ENCODE measurements at regions not wholly inside any gene's neighbourhood (a gene's known extent, or its start where the extent isn't known, plus 50 kb on each side); places are given as distances from the start of the nearest gene placed in this dataset.

DNA sequence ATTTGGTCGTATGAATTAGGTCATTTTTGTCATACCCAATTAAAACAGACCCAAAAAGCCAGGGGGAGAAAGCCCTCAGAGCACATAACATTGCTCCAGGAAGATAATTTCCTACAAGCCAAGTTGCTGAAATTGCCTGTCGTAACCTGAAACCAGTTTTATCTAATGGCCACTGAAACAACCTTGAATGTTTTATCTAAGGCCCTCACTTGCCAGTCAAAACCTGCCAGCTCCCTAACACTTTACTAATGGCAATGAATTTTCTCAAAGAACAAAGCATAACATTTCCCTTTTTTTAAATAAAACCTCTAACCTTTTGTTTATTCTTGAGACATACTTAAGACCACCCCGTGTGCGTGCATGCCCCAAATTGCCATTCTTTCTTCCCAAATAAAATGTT is 496.2 kb upstream of the KLHL1 start:
- TF ChIP-seq EP300 (conservative IDR thresholded peaks at IDR 0.05; ENCODE audit: poor library complexity, severe bottlenecking) (no peak), EZH2 (IDR thresholded peaks at IDR 0.05; ENCODE audit: borderline replicate concordance, insufficient read depth, low read length, poor library complexity, severe bottlenecking) (no peak), MXI1 (conservative IDR thresholded peaks at IDR 0.05; ENCODE audit: poor library complexity, severe bottlenecking) (no peak), TAF1 (IDR thresholded peaks at IDR 0.05; ENCODE audit: low read depth) (no peak), RAD21 (conservative IDR thresholded peaks at IDR 0.05) (no peak), SMC3 (conservative IDR thresholded peaks at IDR 0.05; ENCODE audit: poor library complexity) (no peak), POLR2AphosphoS5 (IDR thresholded peaks at IDR 0.05) (no peak)
- TF ChIP-seq, protein P1, sequence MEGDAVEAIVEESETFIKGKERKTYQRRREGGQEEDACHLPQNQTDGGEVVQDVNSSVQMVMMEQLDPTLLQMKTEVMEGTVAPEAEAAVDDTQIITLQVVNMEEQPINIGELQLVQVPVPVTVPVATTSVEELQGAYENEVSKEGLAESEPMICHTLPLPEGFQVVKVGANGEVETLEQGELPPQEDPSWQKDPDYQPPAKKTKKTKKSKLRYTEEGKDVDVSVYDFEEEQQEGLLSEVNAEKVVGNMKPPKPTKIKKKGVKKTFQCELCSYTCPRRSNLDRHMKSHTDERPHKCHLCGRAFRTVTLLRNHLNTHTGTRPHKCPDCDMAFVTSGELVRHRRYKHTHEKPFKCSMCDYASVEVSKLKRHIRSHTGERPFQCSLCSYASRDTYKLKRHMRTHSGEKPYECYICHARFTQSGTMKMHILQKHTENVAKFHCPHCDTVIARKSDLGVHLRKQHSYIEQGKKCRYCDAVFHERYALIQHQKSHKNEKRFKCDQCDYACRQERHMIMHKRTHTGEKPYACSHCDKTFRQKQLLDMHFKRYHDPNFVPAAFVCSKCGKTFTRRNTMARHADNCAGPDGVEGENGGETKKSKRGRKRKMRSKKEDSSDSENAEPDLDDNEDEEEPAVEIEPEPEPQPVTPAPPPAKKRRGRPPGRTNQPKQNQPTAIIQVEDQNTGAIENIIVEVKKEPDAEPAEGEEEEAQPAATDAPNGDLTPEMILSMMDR (IDR thresholded peaks at IDR 0.05; ENCODE audit: poor library complexity, severe bottlenecking), result no peak
- TF ChIP-seq, protein P2, sequence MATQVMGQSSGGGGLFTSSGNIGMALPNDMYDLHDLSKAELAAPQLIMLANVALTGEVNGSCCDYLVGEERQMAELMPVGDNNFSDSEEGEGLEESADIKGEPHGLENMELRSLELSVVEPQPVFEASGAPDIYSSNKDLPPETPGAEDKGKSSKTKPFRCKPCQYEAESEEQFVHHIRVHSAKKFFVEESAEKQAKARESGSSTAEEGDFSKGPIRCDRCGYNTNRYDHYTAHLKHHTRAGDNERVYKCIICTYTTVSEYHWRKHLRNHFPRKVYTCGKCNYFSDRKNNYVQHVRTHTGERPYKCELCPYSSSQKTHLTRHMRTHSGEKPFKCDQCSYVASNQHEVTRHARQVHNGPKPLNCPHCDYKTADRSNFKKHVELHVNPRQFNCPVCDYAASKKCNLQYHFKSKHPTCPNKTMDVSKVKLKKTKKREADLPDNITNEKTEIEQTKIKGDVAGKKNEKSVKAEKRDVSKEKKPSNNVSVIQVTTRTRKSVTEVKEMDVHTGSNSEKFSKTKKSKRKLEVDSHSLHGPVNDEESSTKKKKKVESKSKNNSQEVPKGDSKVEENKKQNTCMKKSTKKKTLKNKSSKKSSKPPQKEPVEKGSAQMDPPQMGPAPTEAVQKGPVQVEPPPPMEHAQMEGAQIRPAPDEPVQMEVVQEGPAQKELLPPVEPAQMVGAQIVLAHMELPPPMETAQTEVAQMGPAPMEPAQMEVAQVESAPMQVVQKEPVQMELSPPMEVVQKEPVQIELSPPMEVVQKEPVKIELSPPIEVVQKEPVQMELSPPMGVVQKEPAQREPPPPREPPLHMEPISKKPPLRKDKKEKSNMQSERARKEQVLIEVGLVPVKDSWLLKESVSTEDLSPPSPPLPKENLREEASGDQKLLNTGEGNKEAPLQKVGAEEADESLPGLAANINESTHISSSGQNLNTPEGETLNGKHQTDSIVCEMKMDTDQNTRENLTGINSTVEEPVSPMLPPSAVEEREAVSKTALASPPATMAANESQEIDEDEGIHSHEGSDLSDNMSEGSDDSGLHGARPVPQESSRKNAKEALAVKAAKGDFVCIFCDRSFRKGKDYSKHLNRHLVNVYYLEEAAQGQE (IDR thresholded peaks at IDR 0.05; ENCODE audit: borderline replicate concordance), result no peak

All from neural cell (in vitro differentiated cells).